ENCODE measurements at regions not wholly inside any gene's neighbourhood (a gene's known extent, or its start where the extent isn't known, plus 50 kb on each side); places are given as distances from the start of the nearest gene placed in this dataset.

DNA sequence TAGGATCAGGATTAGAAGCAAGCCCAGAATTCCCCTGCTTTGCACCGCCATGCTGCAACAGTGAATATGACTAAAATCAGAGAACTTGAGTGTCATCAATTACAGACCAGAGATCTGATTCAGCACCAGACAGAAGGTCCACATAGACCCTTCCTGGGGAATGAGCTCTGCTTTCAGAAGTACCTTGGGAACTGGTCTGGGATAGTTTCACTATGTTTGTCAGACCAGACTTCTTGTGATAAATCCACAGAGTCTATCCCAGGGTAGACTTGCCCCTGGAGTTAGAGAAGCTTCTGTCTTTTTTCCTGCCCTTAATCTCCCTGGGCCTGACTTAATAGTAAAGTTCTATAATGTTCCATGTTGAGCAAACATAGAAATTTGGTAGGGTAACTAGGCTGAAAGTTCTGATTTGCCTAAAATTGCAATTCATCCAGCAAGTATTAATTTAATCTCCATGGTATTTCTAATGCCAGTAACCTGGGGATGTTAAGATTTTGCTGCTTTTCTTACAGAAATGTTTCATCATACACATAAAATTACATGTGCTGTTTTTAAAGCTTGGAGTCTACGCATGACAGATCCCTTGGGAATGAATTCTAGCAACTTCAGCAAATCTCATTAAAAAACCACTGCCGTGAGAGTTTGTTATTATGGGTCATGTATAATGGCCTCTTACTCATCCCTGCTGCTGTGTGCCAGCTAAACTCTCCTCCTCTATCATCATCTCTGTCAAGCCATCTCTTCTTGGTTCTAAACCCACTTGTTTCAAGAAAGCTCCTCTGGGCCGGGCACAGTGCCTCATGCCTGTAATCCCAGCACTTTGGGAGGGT is 61.3 kb upstream of the METAP2 start:
- DNase-seq: peak; percentile 99

DNA sequence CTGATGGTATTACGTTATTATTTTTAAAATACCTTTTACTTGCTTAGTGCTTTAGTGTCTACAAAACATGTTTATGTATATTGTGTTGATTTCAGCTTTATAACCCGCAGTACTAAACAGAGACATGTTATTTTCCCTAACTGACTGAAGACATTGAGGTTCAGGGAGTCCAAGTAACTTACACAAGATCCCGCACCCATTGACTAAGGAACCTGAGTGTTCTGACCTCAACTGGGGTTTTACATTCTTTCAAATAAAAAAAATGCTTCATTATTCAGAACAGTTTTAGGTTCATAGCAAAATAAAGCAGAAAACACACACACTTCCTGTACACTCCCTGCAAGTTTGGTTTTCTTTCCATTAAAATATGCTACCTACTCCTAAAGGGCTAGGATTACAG is 60.4 kb upstream of the METAP2 start:
- DNase-seq: peak; percentile 66

DNA sequence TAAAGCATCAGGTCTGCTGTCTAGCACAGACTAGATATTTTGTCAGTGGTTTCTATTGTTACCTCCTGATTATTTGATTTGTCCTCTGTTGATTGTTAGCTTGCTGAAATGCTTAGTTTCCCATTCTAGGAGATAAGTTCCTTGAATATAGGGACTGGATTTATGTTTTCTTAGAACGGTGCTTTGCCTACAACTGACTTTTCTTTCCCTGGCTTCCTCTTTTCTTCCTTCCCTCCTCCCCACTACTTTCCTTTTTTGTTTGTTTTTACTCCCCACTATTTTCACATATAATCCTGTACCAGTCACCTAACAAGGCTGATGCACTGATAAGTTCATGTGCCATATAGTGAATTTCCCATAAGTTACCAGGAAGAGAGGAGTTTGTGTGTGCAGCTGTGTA is 58.5 kb upstream of the METAP2 start:
- DNase-seq: no peak

DNA sequence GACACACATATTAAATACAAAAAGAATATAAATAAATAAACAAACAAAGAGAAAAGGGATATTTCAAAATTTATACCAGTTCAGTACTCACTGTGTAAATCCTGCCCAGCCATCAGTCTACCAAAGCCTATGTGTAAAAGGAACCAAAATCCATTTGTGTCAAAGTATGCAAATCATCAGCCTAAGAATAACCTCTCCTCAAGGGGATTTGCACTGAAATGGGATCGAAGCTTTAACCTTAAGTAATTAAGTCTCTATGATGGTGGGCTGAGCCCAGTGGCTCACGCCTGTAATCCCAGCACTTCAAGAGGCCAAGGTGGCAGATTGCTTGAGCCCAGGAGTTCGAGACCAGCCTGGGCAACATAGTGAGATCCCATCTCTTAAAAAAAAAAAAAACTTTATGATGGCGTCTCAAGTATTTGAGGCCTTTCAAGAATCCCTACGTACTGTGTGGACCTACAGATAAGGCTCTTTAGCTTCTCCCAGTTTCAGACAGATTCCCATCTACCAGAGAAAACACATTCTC is 57.8 kb upstream of the METAP2 start:
- DNase-seq: no peak

DNA sequence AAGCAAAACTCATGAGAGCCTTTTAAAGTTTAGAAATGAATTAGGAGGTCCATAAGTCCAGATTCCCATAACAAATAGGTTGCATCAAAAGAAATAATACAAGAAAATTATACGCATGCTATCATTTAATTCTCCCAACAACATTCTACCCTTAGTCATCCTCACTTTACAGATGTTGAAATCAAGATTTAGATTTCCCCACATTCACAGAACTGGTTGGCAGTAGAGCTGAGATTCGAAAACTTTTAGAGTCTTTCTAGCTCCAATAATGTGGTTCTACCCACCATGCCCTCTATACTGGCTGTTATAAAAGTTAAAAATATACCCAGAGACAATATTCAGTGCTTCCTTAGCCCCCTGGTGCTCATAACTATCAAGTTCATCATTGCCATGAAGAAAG is 56.6 kb upstream of the METAP2 start:
- DNase-seq: no peak

DNA sequence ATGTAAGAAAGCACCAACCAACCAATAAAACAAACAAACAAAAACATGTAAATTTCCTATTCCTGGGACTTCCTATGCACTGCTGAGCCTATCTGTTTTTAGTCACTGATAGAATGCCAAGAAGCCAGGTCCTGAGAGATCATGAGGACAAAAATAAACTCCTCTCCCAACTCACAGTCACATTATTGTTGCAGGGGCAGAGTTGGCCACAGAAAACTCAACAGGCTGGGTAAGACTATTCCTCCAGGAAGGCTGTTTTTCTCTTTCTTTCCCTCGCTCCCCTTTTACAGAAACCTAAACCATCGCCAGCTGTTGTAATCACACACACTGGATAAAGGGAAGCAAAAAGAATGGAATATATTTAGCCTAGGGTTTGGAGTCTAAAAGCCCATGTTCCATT is 55.8 kb upstream of the METAP2 start:
- DNase-seq: no peak

Data from fibroblast of skin of right biceps (primary cell).